ENCODE measurements at regions not wholly inside any gene's neighbourhood (a gene's known extent, or its start where the extent isn't known, plus 50 kb on each side); places are given as distances from the start of the nearest gene placed in this dataset.

- TF ChIP-seq SUZ12 (IDR thresholded peaks at IDR 0.05; ENCODE audit: extremely low read depth, insufficient read depth, insufficient read length): no peak
- no peak for TF ChIP-seq YY1 (IDR thresholded peaks at IDR 0.05; ENCODE audit: insufficient read depth, insufficient read length)
- no peaks in the 10 kb centered on the region for H3K9me3 ChIP-seq (ENCODE audit: insufficient read depth, low read length)
- H3K4me1 ChIP-seq (ENCODE audit: insufficient read depth, insufficient read length): no peaks in the 10 kb centered on the region
- no peak overlapping the region for H3K4me3 ChIP-seq (ENCODE audit: insufficient read length, low read depth)
- H3K9ac ChIP-seq (ENCODE audit: insufficient read length, low read depth): no peak overlapping the region
- DNase-seq (ENCODE audit: low read depth, low spot score): no peak
- no peaks in the 10 kb centered on the region for H3K36me3 ChIP-seq (ENCODE audit: insufficient read depth, insufficient read length, low read length)
- no peaks in the 10 kb centered on the region for H3K27me3 ChIP-seq (ENCODE audit: insufficient read depth, insufficient read length)
Measured at GRCh38 chr15:39145854-39146625, 434.8 kb upstream of the THBS1 start.

GRCh38 chr15:39149636-39150150, 431.2 kb upstream of the THBS1 start:
- H3K9me3 ChIP-seq (ENCODE audit: insufficient read depth, low read length): no peaks in the 10 kb centered on the region
- H3K4me1 ChIP-seq (ENCODE audit: insufficient read depth, insufficient read length): no peaks in the 10 kb centered on the region
- no peak overlapping the region for H3K9ac ChIP-seq (ENCODE audit: insufficient read length, low read depth)
- no peak overlapping the region for H3K4me3 ChIP-seq (ENCODE audit: insufficient read length, low read depth)
- no peaks in the 10 kb centered on the region for H3K27me3 ChIP-seq (ENCODE audit: insufficient read depth, insufficient read length)
- no peak for DNase-seq (ENCODE audit: low read depth, low spot score)
- no peak for TF ChIP-seq ZNF274 (IDR thresholded peaks at IDR 0.05; ENCODE audit: low read depth, low read length)
- TF ChIP-seq YY1 (IDR thresholded peaks at IDR 0.05; ENCODE audit: insufficient read depth, insufficient read length): no peak
- no peak for TF ChIP-seq SUZ12 (IDR thresholded peaks at IDR 0.05; ENCODE audit: extremely low read depth, insufficient read depth, insufficient read length)
- H3K36me3 ChIP-seq (ENCODE audit: insufficient read depth, insufficient read length, low read length): no peaks in the 10 kb centered on the region

- H3K9ac ChIP-seq (ENCODE audit: insufficient read length, low read depth): no peak overlapping the region
- H3K4me1 ChIP-seq (ENCODE audit: insufficient read depth, insufficient read length): no peaks in the 10 kb centered on the region
- no peak for DNase-seq (ENCODE audit: low read depth, low spot score)
- TF ChIP-seq ZNF274 (IDR thresholded peaks at IDR 0.05; ENCODE audit: low read depth, low read length): no peak
- no peak for TF ChIP-seq SUZ12 (IDR thresholded peaks at IDR 0.05; ENCODE audit: extremely low read depth, insufficient read depth, insufficient read length)
- no peak for TF ChIP-seq YY1 (IDR thresholded peaks at IDR 0.05; ENCODE audit: insufficient read depth, insufficient read length)
- no peaks in the 10 kb centered on the region for H3K36me3 ChIP-seq (ENCODE audit: insufficient read depth, insufficient read length, low read length)
- no peaks in the 10 kb centered on the region for H3K9me3 ChIP-seq (ENCODE audit: insufficient read depth, low read length)
- H3K4me3 ChIP-seq (ENCODE audit: insufficient read length, low read depth): no peak overlapping the region
- no peaks in the 10 kb centered on the region for H3K27me3 ChIP-seq (ENCODE audit: insufficient read depth, insufficient read length)
Measured at GRCh38 chr15:39151545-39151944, 429.3 kb upstream of the THBS1 start.

- Histone ChIP-seq H3K4me1 (ENCODE audit: insufficient read depth, insufficient read length) (no peaks in the 10 kb centered on the region), H3K9ac (ENCODE audit: insufficient read length, low read depth) (no peak overlapping the region), H3K36me3 (ENCODE audit: insufficient read depth, insufficient read length, low read length) (no peaks in the 10 kb centered on the region), H3K27me3 (ENCODE audit: insufficient read depth, insufficient read length) (no peaks in the 10 kb centered on the region), H3K9me3 (ENCODE audit: insufficient read depth, low read length) (no peaks in the 10 kb centered on the region), H3K4me3 (ENCODE audit: insufficient read length, low read depth) (no peak overlapping the region)
- DNase-seq (ENCODE audit: low read depth, low spot score): no peak
- TF ChIP-seq SUZ12 (IDR thresholded peaks at IDR 0.05; ENCODE audit: extremely low read depth, insufficient read depth, insufficient read length) (no peak), ZNF274 (IDR thresholded peaks at IDR 0.05; ENCODE audit: low read depth, low read length) (no peak), YY1 (IDR thresholded peaks at IDR 0.05; ENCODE audit: insufficient read depth, insufficient read length) (no peak)
Measured at GRCh38 chr15:39153058-39153714, 427.7 kb upstream of the THBS1 start.

DNA sequence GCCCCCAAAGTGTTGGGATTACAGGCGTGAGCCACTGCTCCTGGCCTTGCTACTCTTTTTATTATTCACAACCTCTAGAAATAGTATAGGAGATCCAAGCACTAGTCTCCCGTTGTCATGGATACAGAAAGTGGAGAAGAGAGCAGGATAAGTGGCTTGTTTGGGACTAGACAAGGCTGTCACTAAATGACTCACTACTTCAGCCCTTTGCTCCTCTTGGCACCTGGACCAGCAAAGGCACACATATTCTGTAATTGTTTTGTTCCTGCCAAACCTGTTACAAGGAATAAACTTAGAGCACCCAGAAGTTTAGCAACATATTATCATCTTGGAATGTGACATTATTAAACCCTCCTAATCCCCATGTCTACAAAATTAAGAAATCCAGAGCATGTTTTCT, 427.2 kb upstream of the THBS1 start:
- Histone ChIP-seq H3K9ac (ENCODE audit: insufficient read length, low read depth) (no peak overlapping the region), H3K4me1 (ENCODE audit: insufficient read depth, insufficient read length) (no peaks in the 10 kb centered on the region), H3K27me3 (ENCODE audit: insufficient read depth, insufficient read length) (no peaks in the 10 kb centered on the region), H3K4me3 (ENCODE audit: insufficient read length, low read depth) (no peak overlapping the region), H3K36me3 (ENCODE audit: insufficient read depth, insufficient read length, low read length) (no peaks in the 10 kb centered on the region), H3K9me3 (ENCODE audit: insufficient read depth, low read length) (no peaks in the 10 kb centered on the region)
- no peak for DNase-seq (ENCODE audit: low read depth, low spot score)
- no peak for TF ChIP-seq ZNF274 (IDR thresholded peaks at IDR 0.05; ENCODE audit: low read depth, low read length)

DNA sequence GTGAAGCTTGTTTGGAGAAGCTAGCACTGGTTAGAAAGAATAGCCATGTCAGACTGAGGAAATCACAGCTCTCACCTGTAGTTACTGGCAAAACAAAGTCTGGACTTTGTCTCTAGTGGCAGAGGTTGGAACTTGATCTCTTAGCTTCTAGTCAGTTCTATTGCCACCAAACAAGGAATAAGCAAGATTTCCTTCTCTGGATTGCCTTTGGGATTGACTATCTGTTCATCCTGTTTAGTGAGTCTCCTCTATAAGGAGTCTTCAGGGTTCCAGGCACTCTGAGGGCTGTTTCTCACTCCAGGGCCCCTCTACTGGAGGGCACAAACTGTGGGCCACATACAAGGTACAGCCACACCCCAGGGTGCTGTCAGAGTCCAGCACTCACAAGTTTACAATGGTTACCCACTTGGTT, 426.6 kb upstream of the THBS1 start:
- Histone ChIP-seq H3K9ac (ENCODE audit: insufficient read length, low read depth) (no peak overlapping the region), H3K4me1 (ENCODE audit: insufficient read depth, insufficient read length) (no peaks in the 10 kb centered on the region), H3K36me3 (ENCODE audit: insufficient read depth, insufficient read length, low read length) (no peaks in the 10 kb centered on the region), H3K4me3 (ENCODE audit: insufficient read length, low read depth) (no peak overlapping the region), H3K27me3 (ENCODE audit: insufficient read depth, insufficient read length) (no peaks in the 10 kb centered on the region), H3K9me3 (ENCODE audit: insufficient read depth, low read length) (no peaks in the 10 kb centered on the region)
- no peak for TF ChIP-seq SUZ12 (IDR thresholded peaks at IDR 0.05; ENCODE audit: extremely low read depth, insufficient read depth, insufficient read length)
- no peak for TF ChIP-seq ZNF274 (IDR thresholded peaks at IDR 0.05; ENCODE audit: low read depth, low read length)
- TF ChIP-seq YY1 (IDR thresholded peaks at IDR 0.05; ENCODE audit: insufficient read depth, insufficient read length): no peak
- no peak for DNase-seq (ENCODE audit: low read depth, low spot score)

- no peak for DNase-seq (ENCODE audit: low read depth, low spot score)
- no peaks in the 10 kb centered on the region for H3K27me3 ChIP-seq (ENCODE audit: insufficient read depth, insufficient read length)
- H3K9me3 ChIP-seq (ENCODE audit: insufficient read depth, low read length): no peaks in the 10 kb centered on the region
- H3K4me1 ChIP-seq (ENCODE audit: insufficient read depth, insufficient read length): no peaks in the 10 kb centered on the region
- H3K36me3 ChIP-seq (ENCODE audit: insufficient read depth, insufficient read length, low read length): no peaks in the 10 kb centered on the region
- H3K9ac ChIP-seq (ENCODE audit: insufficient read length, low read depth): no peak overlapping the region
- no peak for TF ChIP-seq ZNF274 (IDR thresholded peaks at IDR 0.05; ENCODE audit: low read depth, low read length)
- no peak for TF ChIP-seq YY1 (IDR thresholded peaks at IDR 0.05; ENCODE audit: insufficient read depth, insufficient read length)
- TF ChIP-seq SUZ12 (IDR thresholded peaks at IDR 0.05; ENCODE audit: extremely low read depth, insufficient read depth, insufficient read length): no peak
- no peak overlapping the region for H3K4me3 ChIP-seq (ENCODE audit: insufficient read length, low read depth)
Measured at GRCh38 chr15:39154776-39155175, 426.1 kb upstream of the THBS1 start.
